Keratinocyte (primary cell): ENCODE measurements at regions not wholly inside any gene's neighbourhood (a gene's known extent, or its start where the extent isn't known, plus 50 kb on each side); places are given as distances from the start of the nearest gene placed in this dataset.

Experiments used
- DNase-seq: peaks from one replicate; pipeline ENCODE4 v3.0.0-alpha.2; 2011; ENCODE audit warnings: low read depth, missing footprints, low spot score
- FAIRE-seq: peaks from 2 replicates; lab custom pipeline; 2011; peaks lifted over from hg19 to GRCh38; lab: Jason Lieb, UNC
- H2AFZ ChIP-seq: 2 replicates; pipeline ENCODE4 v1.6.0; 2012; ENCODE audit warnings: low read length, control low read depth, inconsistent platforms; ENCODE audit not compliant: control insufficient read depth
- H3K27ac ChIP-seq: 2 replicates; pipeline ENCODE4 v1.5.1; 2011; ENCODE audit warnings: low read length; ENCODE audit not compliant: control insufficient read depth, insufficient read depth
- H3K27me3 ChIP-seq: 3 replicates; pipeline ENCODE4 v1.6.0; 2011; ENCODE audit warnings: low read length; ENCODE audit not compliant: control insufficient read depth, insufficient read depth; ENCODE audit errors: extremely low read depth
- H3K36me3 ChIP-seq, 2 experiments: 2 replicates in 1 of 2; 3 replicates in 1 of 2; pipeline ENCODE4 v1.5.1; 2011; ENCODE audit warnings: low read length in 2 of 2, mild to moderate bottlenecking in 1 of 2; ENCODE audit not compliant: control insufficient read depth in 2 of 2, insufficient read depth in 2 of 2; ENCODE audit errors: extremely low read depth in 1 of 2
- H3K4me1 ChIP-seq: 3 replicates; pipeline ENCODE4 v1.5.1; 2011; ENCODE audit warnings: low read length; ENCODE audit not compliant: control insufficient read depth, insufficient read depth; ENCODE audit errors: extremely low read depth
- H3K4me2 ChIP-seq: 3 replicates; pipeline ENCODE4 v1.6.0; 2011; ENCODE audit warnings: low read depth, low read length; ENCODE audit not compliant: control insufficient read depth, insufficient read depth; ENCODE audit errors: extremely low read depth
- H3K4me3 ChIP-seq, 3 experiments: fragments of 200-600 bp in 1 of 3; sonication (generic) in 1 of 3; 2 replicates in 2 of 3; 3 replicates in 1 of 3; pipeline ENCODE4 v1.5.1; 2011 to 2016; ENCODE audit warnings: low read length in 3 of 3, mild to moderate bottlenecking in 3 of 3, control low read depth in 2 of 3, inconsistent platforms in 1 of 3, low read depth in 1 of 3, mixed read lengths in 1 of 3, mixed run types in 1 of 3, moderate library complexity in 1 of 3; ENCODE audit not compliant: control insufficient read depth in 2 of 3, insufficient read depth in 2 of 3; ENCODE audit errors: extremely low read depth in 1 of 3
- H3K79me2 ChIP-seq: 2 replicates; pipeline ENCODE4 v1.6.0; 2012; ENCODE audit warnings: low read length; ENCODE audit not compliant: control insufficient read depth, insufficient read depth
- H3K9ac ChIP-seq: 3 replicates; pipeline ENCODE4 v1.6.0; 2011; ENCODE audit warnings: low read length; ENCODE audit not compliant: control insufficient read depth, insufficient read depth; ENCODE audit errors: extremely low read depth
- H3K9me1 ChIP-seq: 3 replicates; pipeline ENCODE4 v1.6.0; 2011; ENCODE audit warnings: low read length; ENCODE audit not compliant: control insufficient read depth, insufficient read depth; ENCODE audit errors: extremely low read depth
- H3K9me3 ChIP-seq: 2 replicates; pipeline ENCODE4 v1.5.1; 2012; ENCODE audit warnings: low read depth, low read length; ENCODE audit not compliant: control insufficient read depth
- H4K20me1 ChIP-seq: 3 replicates; pipeline ENCODE4 v1.6.0; 2011; ENCODE audit warnings: low read length; ENCODE audit not compliant: control insufficient read depth, insufficient read depth; ENCODE audit errors: extremely low read depth
- CTCF ChIP-seq, 3 experiments: IDR thresholded peaks in 1 of 3; conservative IDR thresholded peaks in 1 of 3; optimal IDR thresholded peaks in 1 of 3; 2 replicates in 2 of 3; 3 replicates in 1 of 3; pipeline versions ENCODE3 to v1.5.1; 2011; ENCODE audit warnings: low read length in 3 of 3, mild to moderate bottlenecking in 3 of 3, moderate library complexity in 2 of 3, control low read depth in 1 of 3, inconsistent platforms in 1 of 3; ENCODE audit not compliant: insufficient read depth in 2 of 3; ENCODE audit errors: extremely low read depth in 1 of 3
- EZH2 ChIP-seq: IDR thresholded peaks from one replicate; pipeline ENCODE4 v1.6.1; 2012; ENCODE audit warnings: inconsistent platforms, mild to moderate bottlenecking, low read length, moderate library complexity
- dilution Hi-C: fragments of 300-500 bp; cut with MboI; formaldehyde crosslinking; loops from one replicate; pipeline ENCODE4 v1.7.0; 2020; ENCODE audit warnings: low sequenced_read_pairs; ENCODE audit not compliant: extremely low pct_ligation_motif_present

GRCh38 chr17:14762736-14763479 lies 462.0 kb downstream of the HS3ST3B1 start:
- no peak overlapping the region for H3K4me3 ChIP-seq
- H3K4me2 ChIP-seq = no peak overlapping the region
- H3K27ac ChIP-seq = no peak overlapping the region
- H3K4me1 ChIP-seq = no peaks in the 10 kb centered on the region
- no peaks in the 10 kb centered on the region for H3K79me2 ChIP-seq
- no peak for FAIRE-seq
- no peaks in the 10 kb centered on the region for H3K9me3 ChIP-seq
- H2AFZ ChIP-seq = no peak overlapping the region
- TF ChIP-seq EZH2 (no peak), CTCF (optimal IDR thresholded peaks at IDR 0.05 in 1 of 3, IDR thresholded peaks at IDR 0.05 in 1 of 3, conservative IDR thresholded peaks at IDR 0.05 in 1 of 3; ENCODE audit: extremely low read depth in 1 of 3, insufficient read depth in 2 of 3, low read length in 3 of 3) (no peak)
- no peaks in the 10 kb centered on the region for H3K27me3 ChIP-seq
- no peaks in the 10 kb centered on the region for H3K9me1 ChIP-seq
- dilution Hi-C loops = no loop called here
- no peak for DNase-seq
- H3K9ac ChIP-seq = no peak overlapping the region
- H3K36me3 ChIP-seq = no peaks in the 10 kb centered on the region
- H4K20me1 ChIP-seq = no peaks in the 10 kb centered on the region

GRCh38 chr17:14760719-14761411 lies 460.0 kb downstream of the HS3ST3B1 start:
- no peak for FAIRE-seq
- no peak overlapping the region for H3K27ac ChIP-seq

More at GRCh38 chr17:14760719-14761411, 460.0 kb downstream of the HS3ST3B1 start:
- Histone ChIP-seq H2AFZ (no peak overlapping the region), H4K20me1 (no peaks in the 10 kb centered on the region), H3K9me3 (no peaks in the 10 kb centered on the region), H3K4me3 (no peak overlapping the region), H3K9ac (no peak overlapping the region), H3K9me1 (no peaks in the 10 kb centered on the region), H3K27me3 (no peaks in the 10 kb centered on the region), H3K4me1 (no peaks in the 10 kb centered on the region), H3K79me2 (no peaks in the 10 kb centered on the region), H3K36me3 (no peaks in the 10 kb centered on the region), H3K4me2 (no peak overlapping the region)
- no peak for DNase-seq
- no peak for TF ChIP-seq EZH2
- TF ChIP-seq CTCF (optimal IDR thresholded peaks at IDR 0.05 in 1 of 3, IDR thresholded peaks at IDR 0.05 in 1 of 3, conservative IDR thresholded peaks at IDR 0.05 in 1 of 3; ENCODE audit: extremely low read depth in 1 of 3, insufficient read depth in 2 of 3, low read length in 3 of 3) = no peak
- dilution Hi-C loops = no loop called here
